Erythroblast (primary cell): ENCODE measurements at regions not wholly inside any gene's neighbourhood (a gene's known extent, or its start where the extent isn't known, plus 50 kb on each side); places are given as distances from the start of the nearest gene placed in this dataset.

ENCODE experiments used
- GATA1 ChIP-seq: IDR thresholded peaks from 2 replicates; pipeline ENCODE4 v1.6.1; 2011; ENCODE audit warnings: low read depth, mild to moderate bottlenecking, control low read depth, low read length, moderate library complexity
- POLR2A ChIP-seq: IDR thresholded peaks from 2 replicates; pipeline ENCODE4 v1.6.1; 2011; ENCODE audit warnings: mild to moderate bottlenecking, low read length

DNA sequence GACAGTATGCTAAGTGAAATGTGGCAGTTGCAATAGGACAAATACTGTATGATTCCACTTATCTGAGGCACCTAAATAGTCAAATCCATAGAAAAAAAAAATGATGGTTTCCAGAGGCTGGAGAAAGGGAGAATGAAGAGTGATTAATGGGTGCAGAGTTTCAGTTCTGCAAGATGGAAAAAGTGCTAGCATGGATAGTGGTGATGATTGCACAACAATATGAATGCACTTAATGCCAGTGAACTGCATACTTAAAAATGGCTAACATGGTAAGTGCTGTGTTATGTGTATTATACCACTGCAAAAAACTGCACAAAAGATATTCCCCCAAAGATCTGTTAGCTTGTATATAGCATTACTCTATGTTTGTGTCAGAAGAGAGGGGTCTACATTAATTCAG, 185.4 kb downstream of the INHBB start:
- TF ChIP-seq POLR2A (no peak), GATA1 (no peak)
